ENCODE measurements at regions not wholly inside any gene's neighbourhood (a gene's known extent, or its start where the extent isn't known, plus 50 kb on each side); places are given as distances from the start of the nearest gene placed in this dataset.
"Not testable (repeated sequence)": the region's sequence is repeated elsewhere in the genome, so short reads cannot be mapped to it uniquely, and the experiment has no call there.

GRCh38 chr2:222760301-222760897, 88.9 kb downstream of the MOGAT1 start:
- DNase-seq = peak in 1 of 14 donors; percentile 4

- DNase-seq = no peak
These were observed 90.4 kb downstream of the MOGAT1 start for GRCh38 chr2:222761888-222762287.

GRCh38 chr2:222762342-222762741, 90.9 kb downstream of the MOGAT1 start:
- no peak for DNase-seq

GRCh38 chr2:222765883-222766282, 94.4 kb downstream of the MOGAT1 start:
- not testable (repeated sequence) for DNase-seq

- DNase-seq = not testable (repeated sequence)
These were observed 92.8 kb upstream of the ACSL3 start for GRCh38 chr2:222768019-222768418.

GRCh38 chr2:222769446-222769845, 91.4 kb upstream of the ACSL3 start:
- no peak for DNase-seq

GRCh38 chr2:222769941-222770340, 90.9 kb upstream of the ACSL3 start:
- no peak for DNase-seq

- DNase-seq = no peak
These were observed 89.0 kb upstream of the ACSL3 start for GRCh38 chr2:222771832-222772231.

GRCh38 chr2:222774941-222775340, 85.9 kb upstream of the ACSL3 start:
- DNase-seq = no peak

GRCh38 chr2:222776792-222777191, 84.0 kb upstream of the ACSL3 start:
- no peak for DNase-seq

- DNase-seq = no peak
These were observed 82.4 kb upstream of the ACSL3 start for GRCh38 chr2:222778400-222778799.

- DNase-seq = no peak
These were observed 81.5 kb upstream of the ACSL3 start for GRCh38 chr2:222779145-222779832.

GRCh38 chr2:222780051-222780450, 80.8 kb upstream of the ACSL3 start:
- no peak for DNase-seq

GRCh38 chr2:222782201-222782730, 78.6 kb upstream of the ACSL3 start:
- no peak for DNase-seq

GRCh38 chr2:222783592-222783991, 77.2 kb upstream of the ACSL3 start:
- no peak for DNase-seq

- no peak for DNase-seq
These were observed 69.9 kb upstream of the ACSL3 start for GRCh38 chr2:222790932-222791331.

GRCh38 chr2:222792001-222792611, 68.7 kb upstream of the ACSL3 start:
- peak in 11 of 14 donors; percentile 35 to 76 (median 57) for DNase-seq

GRCh38 chr2:222794585-222795449, 66.0 kb upstream of the ACSL3 start:
- no peak for DNase-seq

GRCh38 chr2:222795450-222796357, 65.1 kb upstream of the ACSL3 start:
- no peak for DNase-seq

GRCh38 chr2:222796413-222797103, 64.3 kb upstream of the ACSL3 start:
- peak in 3 of 14 donors; percentile 26 to 46 (median 40) for DNase-seq

GRCh38 chr2:222797261-222797660, 63.6 kb upstream of the ACSL3 start:
- no peak for DNase-seq

Data from C1 segment of cervical spinal cord (tissue), 14 donors.